Activated CD4-positive, alpha-beta T cell treated with anti-CD3 and anti-CD28 coated beads for 4 hours (primary cell): ENCODE measurements at regions not wholly inside any gene's neighbourhood (a gene's known extent, or its start where the extent isn't known, plus 50 kb on each side); places are given as distances from the start of the nearest gene placed in this dataset.
"Not testable (repeated sequence)": the region's sequence is repeated elsewhere in the genome, so short reads cannot be mapped to it uniquely, and the experiment has no call there.

ENCODE experiments used
- DNase-seq, 2 donors: peaks; one replicate each; pipeline ENCODE4 v3.0.0-alpha.2; 2020

- no peak for DNase-seq
Measured at GRCh38 chr1:115452600-115453329, 114.7 kb upstream of the NGF start.

GRCh38 chr1:115450501-115451040 lies 112.5 kb upstream of the NGF start:
- DNase-seq = no peak

GRCh38 chr1:115448282-115449044 lies 110.4 kb upstream of the NGF start:
- DNase-seq = no peak

- DNase-seq = no peak
Measured at GRCh38 chr1:115447672-115448071, 109.6 kb upstream of the NGF start.

- DNase-seq = no peak
Measured at GRCh38 chr1:115445090-115445489, 107.0 kb upstream of the NGF start.

GRCh38 chr1:115440733-115441132 lies 102.7 kb upstream of the NGF start:
- no peak for DNase-seq

- DNase-seq = not testable (repeated sequence)
Measured at GRCh38 chr1:115439520-115439919, 101.5 kb upstream of the NGF start.

GRCh38 chr1:115437196-115437595 lies 99.1 kb upstream of the NGF start:
- no peak for DNase-seq

GRCh38 chr1:115436596-115436995 lies 98.5 kb upstream of the NGF start:
- DNase-seq = no peak

- no peak for DNase-seq
Measured at GRCh38 chr1:115433483-115433882, 95.4 kb upstream of the NGF start.

- DNase-seq = no peak
Measured at GRCh38 chr1:115432061-115432460, 94.0 kb upstream of the NGF start.

GRCh38 chr1:115430441-115431158 lies 92.6 kb upstream of the NGF start:
- DNase-seq = no peak

- DNase-seq = no peak
Measured at GRCh38 chr1:115429884-115430283, 91.8 kb upstream of the NGF start.

GRCh38 chr1:115429241-115429640 lies 91.2 kb upstream of the NGF start:
- no peak for DNase-seq

GRCh38 chr1:115428676-115429075 lies 90.6 kb upstream of the NGF start:
- no peak for DNase-seq

- no peak for DNase-seq
Measured at GRCh38 chr1:115428256-115428655, 90.2 kb upstream of the NGF start.

GRCh38 chr1:115426956-115427355 lies 88.9 kb upstream of the NGF start:
- no peak for DNase-seq

- no peak for DNase-seq
Measured at GRCh38 chr1:115426231-115426771, 88.3 kb upstream of the NGF start.

- no peak for DNase-seq
Measured at GRCh38 chr1:115425442-115425841, 87.4 kb upstream of the NGF start.

GRCh38 chr1:115423776-115424175 lies 85.7 kb upstream of the NGF start:
- DNase-seq = no peak

- DNase-seq = no peak
Measured at GRCh38 chr1:115419571-115419970, 81.5 kb upstream of the NGF start.

- no peak for DNase-seq
Measured at GRCh38 chr1:115413621-115414020, 75.6 kb upstream of the NGF start.

GRCh38 chr1:115413208-115413607 lies 75.2 kb upstream of the NGF start:
- DNase-seq = no peak
